ENCODE measurements at regions not wholly inside any gene's neighbourhood (a gene's known extent, or its start where the extent isn't known, plus 50 kb on each side); places are given as distances from the start of the nearest gene placed in this dataset.
"Not testable (repeated sequence)": the region's sequence is repeated elsewhere in the genome, so short reads cannot be mapped to it uniquely, and the experiment has no call there.

- TF ChIP-seq CTCF (IDR thresholded peaks at IDR 0.05; ENCODE audit: low read depth, low read length, missing control alignments) = no peak
- DNase-seq (ENCODE audit: extremely low read depth, low read depth) = no peak
- no peak overlapping the region for H3K4me3 ChIP-seq (replicated peaks; ENCODE audit: low read depth, low read length)
Measured at GRCh38 chr4:157706155-157706554, 466.7 kb downstream of the GASK1B start.

GRCh38 chr4:157702831-157703230 is 470.0 kb downstream of the GASK1B start:
- TF ChIP-seq CTCF (IDR thresholded peaks at IDR 0.05; ENCODE audit: low read depth, low read length, missing control alignments) = no peak
- H3K4me3 ChIP-seq (replicated peaks; ENCODE audit: low read depth, low read length) = no peak overlapping the region
- DNase-seq (ENCODE audit: extremely low read depth, low read depth) = no peak

DNA sequence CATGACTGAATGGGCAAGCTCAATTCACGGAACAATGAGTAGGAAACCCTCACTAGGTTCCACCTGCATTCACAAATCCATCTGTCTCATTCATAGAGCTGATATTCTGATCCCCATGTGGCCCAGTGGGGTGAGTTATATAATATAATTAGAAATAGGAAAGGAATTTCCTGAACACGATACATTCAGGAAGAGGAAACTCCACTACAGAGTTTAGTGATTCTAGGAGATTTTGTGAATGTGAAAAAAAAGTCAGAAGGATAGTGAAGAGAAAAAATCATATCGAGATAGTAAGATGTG is 471.2 kb downstream of the GASK1B start:
- no peak for TF ChIP-seq CTCF (IDR thresholded peaks at IDR 0.05; ENCODE audit: low read depth, low read length, missing control alignments)
- no peak for DNase-seq (ENCODE audit: extremely low read depth, low read depth)
- H3K4me3 ChIP-seq (replicated peaks; ENCODE audit: low read depth, low read length) = no peak overlapping the region

DNA sequence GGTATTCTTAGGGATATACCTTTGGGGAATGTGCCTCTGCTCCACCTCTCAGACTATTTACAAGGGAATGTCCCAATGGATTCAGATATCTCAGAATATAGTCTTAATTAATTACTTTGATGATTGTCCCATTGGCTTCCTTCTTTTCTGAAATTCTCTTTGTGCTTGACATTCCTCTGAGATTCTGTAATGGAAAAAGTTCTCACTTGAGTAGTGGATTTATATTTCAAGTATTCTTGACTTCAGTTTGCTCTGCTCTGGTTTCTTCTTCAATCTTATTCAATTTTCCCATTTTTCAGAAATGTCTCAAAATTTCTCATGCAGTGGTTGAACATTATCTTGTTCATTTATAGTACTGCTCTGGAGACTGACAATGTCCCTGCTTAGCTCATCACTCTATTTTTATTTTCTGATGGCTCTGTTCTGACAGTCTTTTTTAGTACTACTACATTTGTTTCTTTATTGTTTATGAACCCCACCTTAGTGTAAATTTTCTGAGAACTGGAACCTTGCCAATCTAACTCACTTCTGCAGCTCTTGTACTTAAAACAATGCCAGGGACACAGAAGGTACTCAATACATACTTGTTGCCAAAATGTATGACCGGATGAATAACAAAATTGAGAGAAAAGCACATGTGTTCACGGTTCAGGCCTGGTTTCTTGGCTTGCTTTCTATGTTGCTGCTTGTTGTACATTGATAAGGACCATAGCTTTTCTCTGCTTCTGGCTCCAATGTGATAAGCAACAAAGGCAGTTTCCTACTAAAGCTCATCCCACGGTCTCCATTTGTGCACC is 471.7 kb downstream of the GASK1B start:
- no peak for DNase-seq (ENCODE audit: extremely low read depth, low read depth)
- no peak overlapping the region for H3K4me3 ChIP-seq (replicated peaks; ENCODE audit: low read depth, low read length)
- TF ChIP-seq CTCF (IDR thresholded peaks at IDR 0.05; ENCODE audit: low read depth, low read length, missing control alignments) = no peak

GRCh38 chr4:157689476-157689875 is 468.9 kb downstream of the GRIA2 start:
- TF ChIP-seq CTCF (IDR thresholded peaks at IDR 0.05; ENCODE audit: low read depth, low read length, missing control alignments) = no peak
- no peak for DNase-seq (ENCODE audit: extremely low read depth, low read depth)
- H3K4me3 ChIP-seq (replicated peaks; ENCODE audit: low read depth, low read length) = no peak overlapping the region

- no peak for DNase-seq (ENCODE audit: extremely low read depth, low read depth)
- no peak for TF ChIP-seq CTCF (IDR thresholded peaks at IDR 0.05; ENCODE audit: low read depth, low read length, missing control alignments)
Measured at GRCh38 chr4:157687971-157688370, 467.4 kb downstream of the GRIA2 start.

DNA sequence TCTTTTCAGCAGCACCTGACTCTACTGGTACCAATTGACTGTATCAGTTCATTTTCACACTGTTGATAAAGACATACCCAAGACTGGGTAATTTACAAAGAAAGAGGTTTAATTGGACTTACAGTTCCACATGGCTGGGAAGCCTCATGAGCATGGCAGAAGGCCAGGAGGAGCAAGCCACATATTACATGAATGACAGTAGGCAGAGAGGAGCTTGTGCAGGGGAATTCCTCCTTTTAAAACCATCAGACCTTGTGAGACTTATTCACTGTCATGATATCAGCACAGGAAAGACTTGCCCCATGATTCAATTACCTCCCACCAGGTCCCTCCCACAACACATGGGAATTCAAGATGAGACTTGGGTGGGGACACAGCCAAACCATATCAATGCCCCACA is 458.8 kb downstream of the GRIA2 start:
- not testable (repeated sequence) for H3K4me3 ChIP-seq (replicated peaks; ENCODE audit: low read depth, low read length); DNase-seq (ENCODE audit: extremely low read depth, low read depth)

More at GRCh38 chr4:157687971-157688370, 467.4 kb downstream of the GRIA2 start:
- no peak overlapping the region for H3K4me3 ChIP-seq (replicated peaks; ENCODE audit: low read depth, low read length)

All from HFF-Myc (cell line).